ENCODE measurements at regions not wholly inside any gene's neighbourhood (a gene's known extent, or its start where the extent isn't known, plus 50 kb on each side); places are given as distances from the start of the nearest gene placed in this dataset.
"Not testable (repeated sequence)": the region's sequence is repeated elsewhere in the genome, so short reads cannot be mapped to it uniquely, and the experiment has no call there.

DNA sequence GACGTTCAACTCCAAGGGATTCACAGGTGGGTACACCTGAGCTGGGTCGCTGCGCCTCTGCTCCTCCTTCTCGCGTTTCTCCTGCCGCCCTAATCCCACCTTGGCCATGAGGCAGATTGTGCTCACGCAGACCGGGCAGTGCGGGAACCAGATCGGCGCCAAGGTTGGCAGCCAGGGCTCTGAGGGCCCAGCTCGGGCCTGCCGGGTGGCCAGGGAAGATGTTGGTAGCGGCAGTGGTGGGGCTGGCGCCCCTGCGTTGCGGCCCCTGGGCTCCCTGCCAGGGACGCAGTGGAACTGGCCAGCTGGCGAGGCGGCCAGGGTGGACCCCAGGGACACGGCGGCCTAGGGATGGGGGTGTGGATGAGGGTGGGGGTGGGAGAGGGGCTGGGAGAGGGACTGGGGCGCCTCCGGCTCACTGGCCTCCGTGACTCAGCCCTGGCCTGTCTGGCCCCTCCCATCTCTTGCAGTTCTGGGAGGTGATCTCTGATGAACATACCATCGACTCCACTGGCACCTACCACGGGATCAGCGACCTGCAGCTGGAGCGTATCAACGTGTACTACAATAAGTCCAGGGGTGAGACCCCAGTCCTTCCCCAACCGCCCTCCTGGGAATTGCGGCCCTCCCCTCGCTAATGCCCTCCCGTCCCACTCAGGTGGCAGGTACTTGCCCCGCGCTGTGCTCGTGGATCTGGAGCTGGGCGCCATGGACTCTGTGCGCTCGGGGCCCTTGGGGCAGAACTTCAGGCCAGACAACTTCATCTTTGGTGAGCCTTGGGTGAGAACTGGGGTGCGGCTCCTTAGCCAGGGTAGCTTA, 114.9 kb upstream of the ALG10B start:
- DNase-seq (no peak), ATAC-seq (ENCODE audit: low read depth) (no peak)
- Mint-ChIP-seq H3K36me3 (no peaks in the 10 kb centered on the region), H3K27ac (no peak overlapping the region), H3K4me1 (no peaks in the 10 kb centered on the region), H3K4me3 (no peak overlapping the region), H3K27me3 (no peaks in the 10 kb centered on the region), H3K9me3 (no peaks in the 10 kb centered on the region)
- POLR2A ChIA-PET = no interaction called here

DNA sequence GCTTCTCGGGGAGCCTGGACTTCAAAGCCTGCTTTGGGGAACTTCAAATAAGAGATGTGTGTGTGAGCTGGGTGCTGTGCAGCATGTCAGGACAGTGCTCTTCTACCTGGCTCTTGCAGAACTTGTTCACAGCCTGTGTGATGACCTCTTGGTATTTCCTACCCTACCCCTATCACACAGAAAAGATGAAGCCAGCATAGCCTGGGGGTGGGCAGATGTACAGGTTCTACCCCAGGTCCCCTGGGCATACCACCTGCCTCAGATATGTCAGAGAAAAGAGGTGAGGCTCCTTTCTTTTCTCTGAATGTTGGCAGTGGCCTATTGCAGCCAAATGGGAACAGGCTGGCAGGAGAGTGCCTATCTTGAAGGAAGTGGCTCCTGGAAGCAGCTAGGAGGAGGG, 111.7 kb upstream of the ALG10B start:
- H3K9me3 Mint-ChIP-seq = no peaks in the 10 kb centered on the region

DNA sequence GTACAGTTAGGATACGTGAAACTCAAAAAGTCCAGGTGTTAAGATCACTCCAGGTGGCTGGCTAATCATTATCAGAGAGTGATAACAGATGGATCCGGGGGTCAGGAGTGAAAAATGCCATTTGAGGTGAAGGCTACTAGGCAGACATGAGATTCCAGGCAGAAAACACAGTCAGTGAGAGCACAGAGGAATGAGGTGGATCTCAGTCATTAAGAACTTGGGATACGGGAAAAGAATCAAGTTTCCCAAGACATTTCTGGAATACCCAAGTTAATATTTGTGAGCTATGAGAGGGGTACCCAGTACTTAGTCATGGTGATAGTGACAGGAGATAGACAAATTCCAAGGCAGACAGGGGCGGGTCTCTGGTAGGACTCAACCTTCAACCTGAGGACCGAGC, 94.6 kb upstream of the ALG10B start:
- Mint-ChIP-seq H3K9me3 (peaks cover 1% of the 10 kb centered on the region), H3K27me3 (no peaks in the 10 kb centered on the region), H3K4me3 (no peak overlapping the region), H3K27ac (no peak overlapping the region), H3K4me1 (no peaks in the 10 kb centered on the region), H3K36me3 (no peaks in the 10 kb centered on the region)
- DNase-seq (no peak), ATAC-seq (ENCODE audit: low read depth) (no peak)
- POLR2A ChIA-PET = no interaction called here

More for the DNA sequence above, 111.7 kb upstream of the ALG10B start:
- Mint-ChIP-seq H3K4me3 (no peak overlapping the region), H3K27me3 (no peaks in the 10 kb centered on the region), H3K4me1 (no peaks in the 10 kb centered on the region), H3K27ac (no peak overlapping the region), H3K36me3 (no peaks in the 10 kb centered on the region)
- POLR2A ChIA-PET = no interaction called here
- ATAC-seq (ENCODE audit: low read depth) (no peak), DNase-seq (no peak)

DNA sequence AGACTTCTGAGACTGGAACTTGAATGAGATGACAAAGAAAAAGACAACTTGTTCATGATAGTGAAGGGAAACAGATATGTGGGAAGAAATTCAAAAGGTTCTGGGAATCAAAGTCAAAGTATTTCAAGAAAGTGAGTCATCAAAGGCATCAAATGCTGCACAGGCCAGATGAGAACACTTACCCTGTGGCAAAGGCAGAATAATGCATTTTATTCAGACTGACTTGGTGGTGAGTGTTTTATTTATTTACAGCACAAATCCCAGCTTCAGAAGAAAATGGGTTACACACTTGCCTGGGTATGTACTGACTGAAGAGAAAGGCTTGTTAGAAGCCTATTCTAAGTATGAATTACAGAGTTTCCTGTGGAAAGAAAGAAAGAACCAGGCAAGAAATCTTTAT, 78.2 kb upstream of the ALG10B start:
- H3K4me1 Mint-ChIP-seq; H3K36me3 Mint-ChIP-seq; POLR2A ChIA-PET; DNase-seq; H3K27me3 Mint-ChIP-seq; H3K27ac Mint-ChIP-seq; H3K9me3 Mint-ChIP-seq; ATAC-seq (ENCODE audit: low read depth); H3K4me3 Mint-ChIP-seq: not testable (repeated sequence)

DNA sequence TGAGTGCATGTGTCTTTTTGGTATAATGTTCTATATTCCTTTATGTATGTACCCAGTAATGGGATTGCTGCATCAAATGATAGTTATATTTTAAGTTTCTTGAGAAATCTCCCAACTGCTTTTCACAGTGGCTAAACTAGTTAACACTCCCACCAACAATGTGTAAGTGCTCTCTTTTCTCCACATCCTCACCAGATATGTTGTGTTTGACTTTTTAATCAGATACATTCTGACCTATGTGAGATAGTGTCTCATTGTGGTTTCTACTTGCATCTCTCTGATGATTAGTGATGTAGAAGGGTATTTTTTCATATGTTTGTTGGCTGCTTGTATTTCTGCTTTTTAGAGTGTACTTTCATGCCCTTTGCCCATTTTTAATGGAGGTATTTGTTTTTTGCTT, 62.8 kb upstream of the ALG10B start:
- DNase-seq (no peak), ATAC-seq (ENCODE audit: low read depth) (no peak)
- H3K9me3 Mint-ChIP-seq = peaks cover 4% of the 10 kb centered on the region
- no peak overlapping the region for H3K4me3 Mint-ChIP-seq
- POLR2A ChIA-PET = no interaction called here
- no peaks in the 10 kb centered on the region for H3K36me3 Mint-ChIP-seq
- H3K27ac Mint-ChIP-seq = no peak overlapping the region
- H3K4me1 Mint-ChIP-seq = no peaks in the 10 kb centered on the region
- H3K27me3 Mint-ChIP-seq = no peaks in the 10 kb centered on the region

DNA sequence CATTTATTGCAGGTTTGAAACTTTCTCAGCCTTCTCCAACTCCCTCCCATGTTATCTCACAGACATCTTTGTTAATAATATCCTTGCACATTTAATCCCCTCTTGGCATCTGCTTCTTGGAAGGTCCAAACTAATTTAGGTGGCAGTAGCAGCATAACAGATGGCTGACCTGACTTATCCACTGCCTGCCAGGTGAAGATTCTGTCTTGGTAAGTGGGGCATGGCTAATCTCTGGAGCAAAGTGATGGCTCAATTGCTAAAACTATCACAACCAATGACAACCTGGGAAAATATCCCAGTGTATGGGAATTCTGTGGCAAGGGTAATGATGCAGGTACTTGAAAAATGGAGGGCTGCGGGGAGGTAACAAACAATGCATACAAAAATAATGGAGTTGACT, 58.2 kb upstream of the ALG10B start:
- H3K27me3 Mint-ChIP-seq = no peaks in the 10 kb centered on the region

More for the DNA sequence above, 58.2 kb upstream of the ALG10B start:
- DNase-seq (no peak), ATAC-seq (ENCODE audit: low read depth) (no peak)
- no peak overlapping the region for H3K4me3 Mint-ChIP-seq
- H3K4me1 Mint-ChIP-seq = no peaks in the 10 kb centered on the region
- POLR2A ChIA-PET = no interaction called here
- H3K36me3 Mint-ChIP-seq = no peaks in the 10 kb centered on the region
- no peak overlapping the region for H3K27ac Mint-ChIP-seq
- H3K9me3 Mint-ChIP-seq = peaks cover 4% of the 10 kb centered on the region
